HG02798 (cell line): ENCODE measurements at regions not wholly inside any gene's neighbourhood (a gene's known extent, or its start where the extent isn't known, plus 50 kb on each side); places are given as distances from the start of the nearest gene placed in this dataset.
"Not testable (repeated sequence)": the region's sequence is repeated elsewhere in the genome, so short reads cannot be mapped to it uniquely, and the experiment has no call there.

ENCODE experiments used
- ATAC-seq: cut with Tn5 transposase; IDR thresholded peaks from one replicate; pipeline ENCODE4 v1.9.1; 2021; ENCODE audit warnings: mild to moderate bottlenecking; ENCODE audit not compliant: unreplicated experiment, poor library complexity

GRCh38 chr9:34797367-34797766 is 87.4 kb upstream of the CCL21 start:
- no peak for ATAC-seq

DNA sequence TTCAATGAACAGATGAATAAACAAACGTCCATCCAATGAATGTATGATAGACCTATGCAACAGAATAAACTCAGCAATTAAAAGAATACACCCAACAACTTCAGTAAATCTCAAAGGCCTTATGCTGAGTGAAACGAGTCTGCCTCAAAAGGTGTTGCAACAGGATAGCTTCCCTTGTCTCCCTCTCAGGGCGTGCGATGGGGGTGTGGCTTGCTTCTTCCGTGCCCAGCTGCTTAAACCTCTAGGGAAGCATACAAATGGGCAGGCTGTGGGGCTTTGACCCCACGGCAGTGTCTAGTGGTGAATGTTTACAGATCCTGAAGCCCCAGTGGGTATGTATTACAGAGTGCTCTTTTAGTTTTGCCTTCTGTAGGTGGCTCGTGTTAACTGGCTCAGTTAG is 87.0 kb upstream of the CCL21 start:
- no peak for ATAC-seq

- ATAC-seq = no peak
These were observed 83.5 kb upstream of the CCL21 start for GRCh38 chr9:34793428-34793827.

DNA sequence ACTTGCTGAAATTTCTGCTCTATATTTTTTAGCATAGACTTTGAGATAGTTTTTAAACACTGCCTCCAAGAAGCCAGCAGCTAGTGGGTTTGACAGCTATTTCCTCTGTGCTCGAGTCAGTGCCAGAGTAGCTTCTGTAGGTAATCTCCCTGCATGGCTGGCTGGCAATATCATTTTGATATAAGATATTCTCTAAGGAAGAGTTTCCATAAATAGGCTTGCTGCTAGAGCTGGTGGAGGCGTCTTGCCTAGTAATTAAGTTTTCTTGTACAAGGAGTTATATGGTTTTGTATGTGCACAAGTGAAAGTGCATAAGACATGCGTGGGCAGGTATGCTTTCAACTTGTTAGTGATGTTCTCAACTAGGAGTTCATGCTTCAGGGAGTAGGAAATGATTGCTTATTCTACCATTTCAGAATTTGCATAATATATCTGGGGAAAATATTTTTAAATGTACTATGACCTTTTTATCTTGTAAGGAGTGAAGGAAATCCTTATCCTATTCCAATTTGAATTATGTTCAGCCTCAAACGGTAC is 74.1 kb upstream of the CCL21 start:
- ATAC-seq = no peak

DNA sequence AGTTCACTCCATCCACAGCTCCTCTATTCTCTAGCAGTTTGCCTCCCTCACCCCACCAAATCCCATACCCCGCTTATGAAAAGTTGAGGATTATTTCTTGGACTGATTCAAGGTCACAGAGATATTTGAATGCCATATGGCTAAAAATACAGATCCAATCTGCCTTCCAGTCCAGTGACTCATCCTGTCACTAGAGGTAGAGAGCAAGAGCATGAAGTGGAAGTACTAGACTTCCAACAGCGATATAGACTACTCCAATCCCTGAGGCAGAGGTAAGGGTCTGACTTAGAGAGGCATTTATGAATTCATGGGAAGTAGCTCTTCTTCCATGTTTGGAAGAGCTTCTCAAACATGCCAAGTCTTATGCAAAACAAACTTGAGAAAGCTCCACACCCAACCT is 72.4 kb upstream of the CCL21 start:
- ATAC-seq = no peak

DNA sequence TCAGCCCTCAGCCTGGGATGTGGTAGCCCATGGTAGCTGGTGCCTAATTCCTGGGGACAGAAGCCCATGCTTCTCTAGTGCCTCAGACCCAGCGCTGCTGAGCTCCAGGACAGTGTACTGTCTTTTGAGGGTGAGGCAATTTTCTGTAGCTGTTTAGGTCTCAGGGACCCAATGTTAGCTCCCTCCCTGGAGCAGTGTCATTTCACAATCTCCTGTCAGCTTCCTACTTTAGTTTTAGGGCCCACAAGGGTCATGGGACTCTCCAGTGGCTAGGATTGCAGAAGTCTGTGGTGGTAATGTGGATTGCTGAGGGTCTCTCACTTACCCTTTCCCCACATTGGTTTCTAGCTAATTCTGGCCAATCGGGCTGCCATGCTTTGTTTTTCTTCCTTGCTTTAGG is 67.7 kb upstream of the CCL21 start:
- no peak for ATAC-seq

DNA sequence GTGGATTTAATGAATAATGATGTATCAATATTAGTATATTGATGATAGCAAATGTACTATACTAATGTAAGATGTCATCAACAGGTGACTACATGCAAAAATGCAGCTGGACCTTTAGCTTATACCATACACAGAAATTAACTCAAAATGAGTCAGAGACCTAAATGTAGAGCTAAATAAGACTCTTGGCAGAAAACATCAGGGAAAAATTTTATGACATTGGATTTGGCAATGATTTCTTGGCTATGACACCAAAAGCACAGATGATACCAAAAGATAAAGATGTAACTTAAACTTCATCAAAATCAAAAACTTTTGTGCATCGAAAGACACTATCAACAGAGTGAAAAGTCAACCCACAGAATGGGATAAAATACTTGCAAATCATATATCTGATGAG is 64.0 kb upstream of the CCL21 start:
- ATAC-seq = no peak

GRCh38 chr9:34773306-34773910 is 63.5 kb upstream of the CCL21 start:
- no peak for ATAC-seq

DNA sequence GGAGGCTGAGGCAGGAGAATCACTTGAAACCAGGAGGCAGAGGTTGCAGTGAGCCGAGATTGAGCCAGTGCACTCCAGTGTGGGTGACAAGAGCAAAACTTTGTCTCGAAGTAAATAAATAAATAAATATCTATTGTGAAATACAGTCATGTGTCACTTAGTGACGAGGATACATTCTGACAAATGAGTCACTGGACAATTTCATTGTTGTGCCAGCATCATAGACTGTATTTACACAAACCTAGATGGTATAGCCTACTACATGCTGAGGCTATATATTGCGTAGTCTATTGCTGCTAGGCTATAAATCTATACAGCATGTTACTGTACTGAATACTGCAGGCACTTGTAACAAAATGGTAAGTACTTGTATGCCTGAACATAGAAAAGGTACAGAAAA is 61.1 kb upstream of the CCL21 start:
- ATAC-seq = no peak

- ATAC-seq = not testable (repeated sequence)
These were observed 57.2 kb upstream of the CCL21 start for GRCh38 chr9:34767087-34767486.

DNA sequence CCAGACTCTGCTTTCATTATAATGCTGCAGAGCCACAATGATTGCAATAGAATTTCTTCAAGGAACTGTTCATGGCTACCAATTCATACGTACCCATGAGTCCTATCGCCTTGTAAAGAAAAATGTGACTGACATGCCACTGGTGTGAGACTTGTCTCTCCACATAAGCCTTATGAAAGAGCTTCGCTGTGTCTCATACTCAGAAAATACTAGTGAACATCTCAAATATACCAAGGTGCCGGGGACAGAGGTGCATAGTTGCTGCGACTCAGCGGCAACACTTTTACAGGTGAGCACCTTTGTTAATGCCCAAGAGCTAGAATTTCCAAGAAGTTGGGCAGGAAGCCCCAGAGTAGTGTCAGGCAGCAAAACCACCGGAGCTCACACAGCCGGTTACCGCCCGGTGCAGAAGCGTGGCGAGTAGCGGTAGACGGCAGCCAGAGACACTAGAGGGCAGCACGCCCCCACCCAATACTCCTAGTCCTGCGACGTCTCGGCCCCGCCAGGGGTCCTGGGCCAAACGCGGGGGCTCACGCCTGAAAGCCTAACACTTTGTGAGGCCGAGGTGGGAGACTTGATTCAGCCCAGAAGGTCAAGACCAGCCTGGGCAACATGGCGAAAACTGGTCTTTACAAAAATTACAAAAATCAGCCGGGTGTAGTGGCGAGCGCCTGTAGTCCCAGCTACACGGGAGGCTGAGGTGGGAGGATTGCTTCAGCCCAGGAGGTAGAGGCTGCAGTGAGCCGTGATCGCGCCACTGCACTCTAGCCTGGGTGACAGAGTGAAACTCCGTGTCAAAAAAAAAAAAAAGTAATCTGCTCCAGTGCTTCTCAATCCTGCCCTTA is 50.5 kb upstream of the CCL21 start:
- not testable (repeated sequence) for ATAC-seq
